ENCODE measurements at regions not wholly inside any gene's neighbourhood (a gene's known extent, or its start where the extent isn't known, plus 50 kb on each side); places are given as distances from the start of the nearest gene placed in this dataset.

GRCh38 chrY:14473320-14473719 lies 51.0 kb upstream of the NLGN4Y start:
- H3K9ac ChIP-seq (replicated peaks; ENCODE audit: extremely low read depth, insufficient read depth, low read length) = no peak overlapping the region
- H3K4me1 ChIP-seq (ENCODE audit: control insufficient read depth, extremely low read depth, insufficient read depth, low read length) = no peaks in the 10 kb centered on the region
- H2AFZ ChIP-seq (ENCODE audit: low read depth, low read length) = no peak overlapping the region
- TF ChIP-seq MAX (IDR thresholded peaks at IDR 0.05; ENCODE audit: insufficient read depth, insufficient read length) = no peak
- no peak for TF ChIP-seq EZH2 (IDR thresholded peaks at IDR 0.05; ENCODE audit: borderline replicate concordance, low read depth, low read length, severe bottlenecking)
- no peak for TF ChIP-seq POLR2AphosphoS5 (IDR thresholded peaks at IDR 0.05; ENCODE audit: insufficient read depth, low read depth, low read length)
- TF ChIP-seq JUN (IDR thresholded peaks at IDR 0.05; ENCODE audit: borderline replicate concordance, insufficient read depth, insufficient read length, low read depth) = no peak
- no peak for TF ChIP-seq MYC (IDR thresholded peaks at IDR 0.05; ENCODE audit: low read depth, low read length)
- no peak for TF ChIP-seq FOS (IDR thresholded peaks at IDR 0.05; ENCODE audit: borderline replicate concordance, insufficient read depth, low read length)
- no peak for TF ChIP-seq CTCF (IDR thresholded peaks at IDR 0.05; ENCODE audit: extremely low read depth in 1 of 2, insufficient read depth in 1 of 2, low read depth in 1 of 2, low read length in 2 of 2)
- no peak for TF ChIP-seq GATA2 (IDR thresholded peaks at IDR 0.05; ENCODE audit: insufficient read depth, insufficient read length, low read depth, low read length)
- TF ChIP-seq POLR2A (IDR thresholded peaks at IDR 0.05; ENCODE audit: low read depth, low read length) = no peak
- FAIRE-seq = no peak
- POLR2A ChIA-PET = no interaction called here
- no peak overlapping the region for H3K4me2 ChIP-seq (ENCODE audit: insufficient read depth, low read length)
- CTCF ChIA-PET = no interaction called here
- BruUV-seq (replicated peaks) = no TSS peak
- H4K20me1 ChIP-seq (replicated peaks; ENCODE audit: control insufficient read depth, extremely low read depth, insufficient read depth, low read length) = no peaks in the 10 kb centered on the region
- DNase-seq (ENCODE audit: low read depth, low spot score) = no peak
- H3K4me3 ChIP-seq (replicated peaks in 1 of 3; ENCODE audit: insufficient read depth in 1 of 3, low read depth in 1 of 3, low read length in 3 of 3) = no peak overlapping the region
- no peaks in the 10 kb centered on the region for H3K9me3 ChIP-seq (replicated peaks; ENCODE audit: control insufficient read depth, insufficient read depth, low read length)
- H3K27ac ChIP-seq (ENCODE audit: insufficient read depth, low read depth, low read length) = no peak overlapping the region
- H3K36me3 ChIP-seq (ENCODE audit: control insufficient read depth in 2 of 2, extremely low read depth in 1 of 2, insufficient read depth in 2 of 2, low read length in 2 of 2) = no peaks in the 10 kb centered on the region
- intact Hi-C loops (cut with micrococcal nuclease) = no loop called here
- no peaks in the 10 kb centered on the region for H3K79me2 ChIP-seq (ENCODE audit: control insufficient read depth, insufficient read depth, low read length)
- dilution Hi-C loops (cut with MboI; ENCODE audit: extremely low pct_ligation_motif_present, low sequenced_read_pairs) = no loop called here
- H3K9me1 ChIP-seq (replicated peaks; ENCODE audit: control insufficient read depth, extremely low read depth, insufficient read depth, low read length) = no peaks in the 10 kb centered on the region
- no peaks in the 10 kb centered on the region for H3K27me3 ChIP-seq (ENCODE audit: control insufficient read depth in 2 of 2, insufficient read depth in 2 of 2, low read length in 2 of 2)

Measured in endothelial cell of umbilical vein (primary cell).